ENCODE measurements at regions not wholly inside any gene's neighbourhood (a gene's known extent, or its start where the extent isn't known, plus 50 kb on each side); places are given as distances from the start of the nearest gene placed in this dataset.

DNA sequence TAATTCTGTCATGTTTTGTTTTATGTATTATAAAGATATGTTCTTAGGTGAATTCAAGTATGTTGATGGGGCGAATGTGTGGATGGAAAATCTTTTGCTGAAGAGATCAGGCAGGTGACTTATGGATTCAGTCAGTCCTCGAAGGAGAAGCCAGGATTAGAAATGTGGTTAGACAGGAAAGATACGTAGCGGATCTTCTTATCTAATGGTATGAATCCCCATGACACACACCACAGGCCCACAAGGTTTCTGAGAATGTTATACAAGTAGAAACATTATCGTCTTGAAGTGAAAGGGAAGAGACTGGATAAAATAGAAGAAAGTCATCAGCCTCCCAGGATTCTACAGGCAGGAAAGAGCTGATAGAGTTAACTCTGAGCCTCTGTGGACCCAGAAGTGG, 69.0 kb upstream of the RFXAP start:
- H3K4me3 ChIP-seq (ENCODE audit: insufficient read depth in 1 of 2, low read depth in 1 of 2, low read length in 2 of 2), result no peak overlapping the region
- no peak overlapping the region for H3K4me2 ChIP-seq (ENCODE audit: low read length, poor library complexity, severe bottlenecking)
- H2BK5ac ChIP-seq (ENCODE audit: low read depth, low read length, poor library complexity, severe bottlenecking), result no peak overlapping the region
- H3K27me3 ChIP-seq (ENCODE audit: control insufficient read depth in 1 of 2, insufficient read depth in 1 of 2, low read length in 2 of 2), result no peaks in the 10 kb centered on the region
- H3K4me1 ChIP-seq (ENCODE audit: control insufficient read depth, insufficient read depth, low read depth, low read length), result no peaks in the 10 kb centered on the region
- H4K91ac ChIP-seq (ENCODE audit: low read length), result no peak overlapping the region
- no peaks in the 10 kb centered on the region for H3K9me3 ChIP-seq (ENCODE audit: control insufficient read depth, low read length)
- no peaks in the 10 kb centered on the region for H3K79me1 ChIP-seq (replicated peaks; ENCODE audit: low read length, poor library complexity, severe bottlenecking)
- no peak overlapping the region for H2AFZ ChIP-seq (ENCODE audit: low read depth, low read length)
- H3K27ac ChIP-seq (ENCODE audit: low read length, poor library complexity, severe bottlenecking), result no peak overlapping the region
- no peak overlapping the region for H4K8ac ChIP-seq (ENCODE audit: low read length)
- H3K18ac ChIP-seq (ENCODE audit: low read depth in 1 of 2, low read length in 2 of 2), result no peak overlapping the region
- DNase-seq, result no peak
- no peak overlapping the region for H3K14ac ChIP-seq (ENCODE audit: low read length in 2 of 2)
- H2BK120ac ChIP-seq (ENCODE audit: low read depth, low read length), result no peak overlapping the region
- WGBS, result 76% methylated on average over 2 of the region's 5 CpGs
- H2AK5ac ChIP-seq (ENCODE audit: low read length, severe bottlenecking), result no peak overlapping the region
- H3K23ac ChIP-seq (ENCODE audit: low read length in 2 of 2), result no peak overlapping the region
- H3K9ac ChIP-seq (ENCODE audit: low read length), result no peak overlapping the region
- H3K4ac ChIP-seq (ENCODE audit: low read depth in 1 of 2, low read length in 2 of 2), result no peak overlapping the region
- H2BK15ac ChIP-seq (ENCODE audit: low read depth, poor library complexity, severe bottlenecking), result no peak overlapping the region
- no peak overlapping the region for H2BK12ac ChIP-seq (ENCODE audit: low read length in 2 of 2)
- no peaks in the 10 kb centered on the region for H3K36me3 ChIP-seq (ENCODE audit: control insufficient read depth in 1 of 2, insufficient read depth in 2 of 2, low read depth in 1 of 2, low read length in 2 of 2)

GRCh38 chr13:36750461-36750860, 68.6 kb upstream of the RFXAP start:
- Histone ChIP-seq H3K4me3 (ENCODE audit: insufficient read depth in 1 of 2, low read depth in 1 of 2, low read length in 2 of 2) (no peak overlapping the region), H3K9me3 (ENCODE audit: control insufficient read depth, low read length) (no peaks in the 10 kb centered on the region), H2BK15ac (ENCODE audit: low read depth, poor library complexity, severe bottlenecking) (no peak overlapping the region), H4K8ac (ENCODE audit: low read length) (no peak overlapping the region), H3K36me3 (ENCODE audit: control insufficient read depth in 1 of 2, insufficient read depth in 2 of 2, low read depth in 1 of 2, low read length in 2 of 2) (no peaks in the 10 kb centered on the region), H2AFZ (ENCODE audit: low read depth, low read length) (no peak overlapping the region), H2BK12ac (ENCODE audit: low read length in 2 of 2) (no peak overlapping the region), H3K4me2 (ENCODE audit: low read length, poor library complexity, severe bottlenecking) (no peak overlapping the region), H3K27ac (ENCODE audit: low read length, poor library complexity, severe bottlenecking) (no peak overlapping the region), H4K91ac (ENCODE audit: low read length) (no peak overlapping the region), H3K18ac (ENCODE audit: low read depth in 1 of 2, low read length in 2 of 2) (no peak overlapping the region), H3K4ac (ENCODE audit: low read depth in 1 of 2, low read length in 2 of 2) (no peak overlapping the region), H2BK120ac (ENCODE audit: low read depth, low read length) (no peak overlapping the region), H3K14ac (ENCODE audit: low read length in 2 of 2) (no peak overlapping the region), H2BK5ac (ENCODE audit: low read depth, low read length, poor library complexity, severe bottlenecking) (no peak overlapping the region), H3K4me1 (ENCODE audit: control insufficient read depth, insufficient read depth, low read depth, low read length) (no peaks in the 10 kb centered on the region), H3K79me1 (replicated peaks; ENCODE audit: low read length, poor library complexity, severe bottlenecking) (no peaks in the 10 kb centered on the region), H3K23ac (ENCODE audit: low read length in 2 of 2) (no peak overlapping the region), H3K27me3 (ENCODE audit: control insufficient read depth in 1 of 2, insufficient read depth in 1 of 2, low read length in 2 of 2) (no peaks in the 10 kb centered on the region), H2AK5ac (ENCODE audit: low read length, severe bottlenecking) (no peak overlapping the region), H3K9ac (ENCODE audit: low read length) (no peak overlapping the region)
- no peak for DNase-seq
- WGBS, result 85% methylated on average over 3 of the region's 3 CpGs

- Histone ChIP-seq H3K79me1 (replicated peaks; ENCODE audit: low read length, poor library complexity, severe bottlenecking) (no peaks in the 10 kb centered on the region), H2AFZ (ENCODE audit: low read depth, low read length) (no peak overlapping the region), H3K36me3 (ENCODE audit: control insufficient read depth in 1 of 2, insufficient read depth in 2 of 2, low read depth in 1 of 2, low read length in 2 of 2) (no peaks in the 10 kb centered on the region), H4K8ac (ENCODE audit: low read length) (no peak overlapping the region), H3K4me1 (ENCODE audit: control insufficient read depth, insufficient read depth, low read depth, low read length) (no peaks in the 10 kb centered on the region), H3K27ac (ENCODE audit: low read length, poor library complexity, severe bottlenecking) (no peak overlapping the region), H3K9me3 (ENCODE audit: control insufficient read depth, low read length) (no peaks in the 10 kb centered on the region), H2BK5ac (ENCODE audit: low read depth, low read length, poor library complexity, severe bottlenecking) (no peak overlapping the region), H2BK12ac (ENCODE audit: low read length in 2 of 2) (no peak overlapping the region), H3K23ac (ENCODE audit: low read length in 2 of 2) (no peak overlapping the region), H3K9ac (ENCODE audit: low read length) (no peak overlapping the region), H2BK15ac (ENCODE audit: low read depth, poor library complexity, severe bottlenecking) (no peak overlapping the region), H4K91ac (ENCODE audit: low read length) (no peak overlapping the region), H3K14ac (ENCODE audit: low read length in 2 of 2) (no peak overlapping the region), H2AK5ac (ENCODE audit: low read length, severe bottlenecking) (no peak overlapping the region), H3K4me2 (ENCODE audit: low read length, poor library complexity, severe bottlenecking) (no peak overlapping the region), H3K18ac (ENCODE audit: low read depth in 1 of 2, low read length in 2 of 2) (no peak overlapping the region), H2BK120ac (ENCODE audit: low read depth, low read length) (no peak overlapping the region), H3K27me3 (ENCODE audit: control insufficient read depth in 1 of 2, insufficient read depth in 1 of 2, low read length in 2 of 2) (no peaks in the 10 kb centered on the region), H3K4ac (ENCODE audit: low read depth in 1 of 2, low read length in 2 of 2) (no peak overlapping the region), H3K4me3 (ENCODE audit: insufficient read depth in 1 of 2, low read depth in 1 of 2, low read length in 2 of 2) (no peak overlapping the region)
- DNase-seq, result no peak
These were observed 68.1 kb upstream of the RFXAP start for GRCh38 chr13:36750946-36751345.

GRCh38 chr13:36752673-36753072, 66.3 kb upstream of the RFXAP start:
- Histone ChIP-seq H4K91ac (ENCODE audit: low read length) (no peak overlapping the region), H3K18ac (ENCODE audit: low read depth in 1 of 2, low read length in 2 of 2) (no peak overlapping the region), H3K4me3 (ENCODE audit: insufficient read depth in 1 of 2, low read depth in 1 of 2, low read length in 2 of 2) (no peak overlapping the region), H3K4me2 (ENCODE audit: low read length, poor library complexity, severe bottlenecking) (no peak overlapping the region), H2BK5ac (ENCODE audit: low read depth, low read length, poor library complexity, severe bottlenecking) (no peak overlapping the region), H3K4ac (ENCODE audit: low read depth in 1 of 2, low read length in 2 of 2) (no peak overlapping the region), H2BK120ac (ENCODE audit: low read depth, low read length) (no peak overlapping the region), H3K9me3 (ENCODE audit: control insufficient read depth, low read length) (peaks cover 4% of the 10 kb centered on the region), H3K79me1 (replicated peaks; ENCODE audit: low read length, poor library complexity, severe bottlenecking) (no peaks in the 10 kb centered on the region), H3K14ac (ENCODE audit: low read length in 2 of 2) (no peak overlapping the region), H2BK15ac (ENCODE audit: low read depth, poor library complexity, severe bottlenecking) (no peak overlapping the region), H3K23ac (ENCODE audit: low read length in 2 of 2) (no peak overlapping the region), H3K36me3 (ENCODE audit: control insufficient read depth in 1 of 2, insufficient read depth in 2 of 2, low read depth in 1 of 2, low read length in 2 of 2) (no peaks in the 10 kb centered on the region), H3K4me1 (ENCODE audit: control insufficient read depth, insufficient read depth, low read depth, low read length) (no peaks in the 10 kb centered on the region), H3K9ac (ENCODE audit: low read length) (no peak overlapping the region), H2BK12ac (ENCODE audit: low read length in 2 of 2) (no peak overlapping the region), H3K27me3 (ENCODE audit: control insufficient read depth in 1 of 2, insufficient read depth in 1 of 2, low read length in 2 of 2) (peaks cover 0 to 7% of the 10 kb centered on the region in 2 experiments), H2AK5ac (ENCODE audit: low read length, severe bottlenecking) (no peak overlapping the region), H3K27ac (ENCODE audit: low read length, poor library complexity, severe bottlenecking) (no peak overlapping the region), H4K8ac (ENCODE audit: low read length) (no peak overlapping the region), H2AFZ (ENCODE audit: low read depth, low read length) (no peak overlapping the region)
- no CpG with 5 or more reads among the region's 2 CpGs for WGBS
- DNase-seq, result no peak

Data from mesenchymal stem cell (in vitro differentiated cells and primary cell).